Lower leg skin (tissue), 4 donors: ENCODE measurements at regions not wholly inside any gene's neighbourhood (a gene's known extent, or its start where the extent isn't known, plus 50 kb on each side); places are given as distances from the start of the nearest gene placed in this dataset.

ENCODE experiments used
- DNase-seq, 2 donors: peaks; one replicate each; pipeline ENCODE4 v3.0.0-alpha.2; 2019; ENCODE audit warnings: low spot score in 2 of 2
- H3K4me3 ChIP-seq: fragments of 200-600 bp; sonication (generic); 2 replicates; pipeline ENCODE4 v1.5.1; 2017; ENCODE audit warnings: mild to moderate bottlenecking, low read depth; ENCODE audit not compliant: poor library complexity, severe bottlenecking
- POLR2A ChIP-seq, 2 donors: fragments of 450-650 bp; IDR thresholded peaks; one replicate each; pipeline ENCODE4 v1.6.1; 2016 to 2017; ENCODE audit warnings: antibody characterized with exemption in 2 of 2, mild to moderate bottlenecking in 1 of 2, moderate library complexity in 1 of 2
- WGBS, 2 donors: methylation state at CpG; one replicate each; pipeline ENCODE4 v1.1.5; 2018; 5-methylcytosine and 5-hydroxymethylcytosine counted together
- intact Hi-C: fragments of 100-400 bp; cut with DNase I; formaldehyde crosslinking; loops from one replicate; pipeline ENCODE4 v1.15.0; 2023; ENCODE audit warnings: low total_unique reads
- TF ChIP-seq, protein P1 (sequence below), 3 donors: fragments of 450-650 bp; IDR thresholded peaks; one replicate each; pipeline ENCODE4 v1.5.1; 2016; ENCODE audit warnings: antibody characterized with exemption in 3 of 3, mild to moderate bottlenecking in 3 of 3, moderate library complexity in 2 of 3

DNA sequence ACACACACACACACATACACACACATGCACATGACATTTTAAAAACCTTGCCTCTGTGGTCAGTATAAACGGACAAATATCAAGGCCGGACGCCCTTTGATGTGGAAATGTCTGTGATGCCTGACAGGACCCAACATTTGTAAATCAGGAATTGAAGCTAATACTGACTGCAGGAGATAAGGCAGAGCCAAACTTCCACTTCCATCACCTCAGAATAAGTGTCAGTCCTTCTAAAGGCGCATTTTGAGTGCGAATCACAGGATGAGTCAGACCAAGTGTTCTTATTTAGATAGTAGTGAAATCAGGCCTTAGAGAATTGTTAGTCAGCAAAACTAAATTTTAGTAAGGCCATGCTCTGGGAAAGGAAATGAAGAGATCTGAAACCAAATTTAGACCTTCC lies 211.7 kb upstream of the LRATD1 start:
- WGBS, 2 donors = 81 to 86% methylated on average over 5 of the region's 5 CpGs
- H3K4me3 ChIP-seq = no peak overlapping the region
- intact Hi-C loops = no loop called here
- DNase-seq = no peak
- no peak for TF ChIP-seq POLR2A (IDR thresholded peaks at IDR 0.05)
- TF ChIP-seq, protein P1, sequence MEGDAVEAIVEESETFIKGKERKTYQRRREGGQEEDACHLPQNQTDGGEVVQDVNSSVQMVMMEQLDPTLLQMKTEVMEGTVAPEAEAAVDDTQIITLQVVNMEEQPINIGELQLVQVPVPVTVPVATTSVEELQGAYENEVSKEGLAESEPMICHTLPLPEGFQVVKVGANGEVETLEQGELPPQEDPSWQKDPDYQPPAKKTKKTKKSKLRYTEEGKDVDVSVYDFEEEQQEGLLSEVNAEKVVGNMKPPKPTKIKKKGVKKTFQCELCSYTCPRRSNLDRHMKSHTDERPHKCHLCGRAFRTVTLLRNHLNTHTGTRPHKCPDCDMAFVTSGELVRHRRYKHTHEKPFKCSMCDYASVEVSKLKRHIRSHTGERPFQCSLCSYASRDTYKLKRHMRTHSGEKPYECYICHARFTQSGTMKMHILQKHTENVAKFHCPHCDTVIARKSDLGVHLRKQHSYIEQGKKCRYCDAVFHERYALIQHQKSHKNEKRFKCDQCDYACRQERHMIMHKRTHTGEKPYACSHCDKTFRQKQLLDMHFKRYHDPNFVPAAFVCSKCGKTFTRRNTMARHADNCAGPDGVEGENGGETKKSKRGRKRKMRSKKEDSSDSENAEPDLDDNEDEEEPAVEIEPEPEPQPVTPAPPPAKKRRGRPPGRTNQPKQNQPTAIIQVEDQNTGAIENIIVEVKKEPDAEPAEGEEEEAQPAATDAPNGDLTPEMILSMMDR (IDR thresholded peaks at IDR 0.05) = no peak

DNA sequence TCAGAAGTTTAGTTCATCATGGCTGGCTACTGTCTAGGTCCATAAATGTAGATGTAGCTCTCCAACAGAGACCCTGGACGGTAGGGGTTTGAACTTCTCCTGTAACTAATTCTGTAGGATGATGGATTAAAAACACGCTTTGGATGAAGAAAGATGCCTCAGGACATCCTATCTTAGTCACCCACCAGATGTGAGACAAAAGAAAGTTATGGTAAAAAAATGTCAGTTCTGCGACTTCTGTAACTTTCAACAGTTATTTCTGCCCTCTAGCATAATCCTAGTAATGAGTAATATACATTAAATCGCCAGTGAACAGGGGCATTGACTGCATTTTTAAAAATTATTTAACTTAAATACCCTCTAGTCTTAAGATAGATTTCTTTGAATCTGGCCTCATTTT lies 210.1 kb upstream of the LRATD1 start:
- WGBS, 2 donors = 52 to 58% methylated on average over 4 of the region's 4 CpGs
- intact Hi-C loops = no loop called here
- TF ChIP-seq POLR2A (IDR thresholded peaks at IDR 0.05) = no peak
- TF ChIP-seq, protein P1 (IDR thresholded peaks at IDR 0.05) = no peak
- DNase-seq = no peak
- no peak overlapping the region for H3K4me3 ChIP-seq

DNA sequence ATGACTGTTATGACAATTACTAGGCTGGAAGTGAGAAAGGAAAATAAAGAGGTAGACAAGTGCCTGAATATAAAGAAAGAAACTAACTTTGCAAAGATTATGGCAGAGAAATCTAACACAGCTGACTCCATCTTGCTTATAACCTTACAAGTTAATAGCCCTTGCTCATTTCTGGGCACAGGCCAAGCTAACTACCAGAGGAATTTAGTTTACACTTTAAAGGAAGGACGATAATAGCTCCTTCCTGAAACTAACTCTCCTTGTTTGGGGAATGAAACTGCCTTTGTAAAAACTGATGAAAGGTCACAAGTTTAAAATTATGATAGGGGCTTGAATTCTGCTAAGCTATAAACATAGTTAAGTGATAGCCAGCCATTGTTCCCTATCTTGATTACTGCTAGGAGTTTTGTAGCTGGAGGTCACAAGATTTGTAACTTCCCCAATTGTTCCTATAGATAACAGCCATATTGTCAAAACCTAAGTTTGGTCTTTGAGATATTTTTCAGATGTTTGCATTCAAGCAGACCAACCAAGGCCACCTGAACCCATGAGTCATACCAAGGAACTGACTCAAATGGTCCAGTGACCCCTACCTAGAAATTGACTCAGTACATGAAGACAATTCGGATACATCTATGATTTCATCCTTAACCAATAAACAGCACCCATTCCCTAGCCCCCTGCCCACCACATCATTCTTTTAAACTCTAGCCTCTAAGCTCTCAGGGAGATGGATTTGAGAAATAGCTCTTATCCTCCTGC lies 209.2 kb upstream of the LRATD1 start:
- 56 to 62% methylated on average over 2 of the region's 2 CpGs for WGBS, 2 donors
- H3K4me3 ChIP-seq = no peak overlapping the region
- intact Hi-C loops = no loop called here
- DNase-seq = no peak
- TF ChIP-seq, protein P1 (IDR thresholded peaks at IDR 0.05) = no peak
- TF ChIP-seq POLR2A (IDR thresholded peaks at IDR 0.05) = no peak

GRCh38 chr2:14424478-14425390 lies 207.8 kb upstream of the LRATD1 start:
- TF ChIP-seq, protein P1 (IDR thresholded peaks at IDR 0.05) = no peak
- TF ChIP-seq POLR2A (IDR thresholded peaks at IDR 0.05) = no peak

DNA sequence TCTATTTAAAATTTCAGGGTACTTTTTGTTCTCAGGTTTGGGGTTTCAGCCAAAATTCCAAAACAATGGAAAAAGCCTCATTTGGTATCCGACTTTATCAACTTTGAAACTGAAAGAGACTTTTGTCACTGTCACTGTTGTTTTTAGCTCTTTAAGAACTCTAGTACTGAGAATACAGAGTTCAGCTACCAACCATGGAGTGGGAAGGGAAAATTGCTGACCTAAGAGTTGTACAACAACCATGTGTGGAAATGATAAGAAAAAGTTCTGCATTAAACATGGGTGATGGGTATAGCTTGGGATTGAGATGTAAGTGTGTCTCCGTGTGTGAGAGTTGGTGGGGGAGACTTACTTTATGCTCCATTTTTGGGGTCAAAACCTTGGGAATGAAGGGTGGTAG lies 206.6 kb upstream of the LRATD1 start:
- 80 to 90% methylated on average over 2 of the region's 2 CpGs for WGBS, 2 donors
- intact Hi-C loops = no loop called here
- no peak for DNase-seq
- TF ChIP-seq, protein P1 (IDR thresholded peaks at IDR 0.05) = no peak
- no peak for TF ChIP-seq POLR2A (IDR thresholded peaks at IDR 0.05)
- no peak overlapping the region for H3K4me3 ChIP-seq

More at GRCh38 chr2:14424478-14425390, 207.8 kb upstream of the LRATD1 start:
- 78 to 79% methylated on average over 5 of the region's 5 CpGs for WGBS, 2 donors
- no peak overlapping the region for H3K4me3 ChIP-seq
- DNase-seq = no peak
- intact Hi-C loops = no loop called here
